HepG2 (cell line): ENCODE measurements at regions not wholly inside any gene's neighbourhood (a gene's known extent, or its start where the extent isn't known, plus 50 kb on each side); places are given as distances from the start of the nearest gene placed in this dataset.

ENCODE experiments used
- ATAC-seq: fragments of 200-7000 bp; cut with Tn5 transposase; 3 replicates; pipeline ENCODE4 v1.9.1; 2020; ENCODE audit warnings: mild to moderate bottlenecking, moderate library complexity
- BruUV-seq: library from RNA; stranded (reverse); fragments of 400-500 nt; replicated peaks from 2 replicates; lab custom pipeline; 2021; lab: Mats Ljungman, UMichigan
- CTCF ChIA-PET: fragments of 300-600 bp; formaldehyde crosslinking; extraction: SDS; loops from one replicate; lab custom pipeline; 2021; ENCODE audit warnings: low total read pairs, inconsistent platforms, low intra/inter-chr PET ratio; lab: Yijun Ruan, JAX
- POLR2A ChIA-PET: fragments of 350-600 bp; sonication (Branson Sonifier 250); formaldehyde crosslinking; loops from one replicate; lab custom pipeline; 2020; ENCODE audit warnings: antibody characterized with exemption, inconsistent platforms; lab: Yijun Ruan, JAX
- DNase-seq: peaks from one replicate; pipeline ENCODE4 v3.0.0-alpha.2; 2015; ENCODE audit warnings: low spot score
- FAIRE-seq: peaks from 3 replicates; lab custom pipeline; 2011; peaks lifted over from hg19 to GRCh38; lab: Jason Lieb, UNC
- H2AFZ ChIP-seq: one replicate; pipeline ENCODE4 v1.6.1; 2011; ENCODE audit warnings: low read length, inconsistent platforms
- H3K27ac ChIP-seq: fragments of 300-600 bp; 3 replicates; pipeline ENCODE4 v1.8.0; 2011; ENCODE audit warnings: mixed run types, mild to moderate bottlenecking, mixed read lengths, low read length, inconsistent platforms; ENCODE audit not compliant: insufficient read depth; ENCODE audit errors: extremely low read length
- H3K27me3 ChIP-seq, 2 experiments: fragments of 200-600 bp in 1 of 2; 2 replicates in 1 of 2; 3 replicates in 1 of 2; pipeline versions ENCODE4 v1.6.0 to v1.8.0; 2011; ENCODE audit warnings: low read length in 2 of 2, mild to moderate bottlenecking in 2 of 2, moderate library complexity in 2 of 2, inconsistent platforms in 1 of 2; ENCODE audit not compliant: insufficient read depth in 2 of 2, control insufficient read depth in 1 of 2
- H3K36me3 ChIP-seq, 2 experiments: fragments of 200-600 bp in 1 of 2; replicated peaks in 1 of 2; 2 replicates in 1 of 2; 3 replicates in 1 of 2; pipeline versions ENCODE4 v1.5.1 to v1.8.0; 2011; ENCODE audit warnings: low read length in 2 of 2, inconsistent platforms in 1 of 2; ENCODE audit not compliant: insufficient read depth in 2 of 2, control insufficient read depth in 1 of 2
- H3K4me1 ChIP-seq: 2 replicates; pipeline ENCODE4 v1.5.1; 2012; ENCODE audit warnings: low read length, inconsistent platforms; ENCODE audit not compliant: insufficient read depth
- H3K4me2 ChIP-seq: 2 replicates; pipeline ENCODE4 v1.6.0; 2011; ENCODE audit warnings: low read depth, low read length, inconsistent platforms
- H3K4me3 ChIP-seq, 3 experiments: fragments of 200-600 bp in 1 of 3; sonication (generic), shearing (Covaris generic) in 1 of 3; replicated peaks in 1 of 3; 2 replicates each; pipeline ENCODE4 v1.5.1; 2011 to 2016; ENCODE audit warnings: low read length in 3 of 3, inconsistent platforms in 2 of 3, low read depth in 2 of 3, mild to moderate bottlenecking in 2 of 3, control low read depth in 1 of 3, mixed read lengths in 1 of 3; ENCODE audit not compliant: insufficient read depth in 1 of 3
- H3K79me2 ChIP-seq: one replicate; pipeline ENCODE4 v1.6.1; 2011; ENCODE audit warnings: low read length, inconsistent platforms; ENCODE audit not compliant: insufficient read depth
- H3K9ac ChIP-seq: 2 replicates; pipeline ENCODE4 v1.6.0; 2011; ENCODE audit warnings: mild to moderate bottlenecking, low read depth, low read length, inconsistent platforms; ENCODE audit not compliant: insufficient read depth
- H3K9me3 ChIP-seq: 2 replicates; pipeline ENCODE4 v1.5.1; 2012; ENCODE audit warnings: mild to moderate bottlenecking, low read length
- H4K20me1 ChIP-seq: 2 replicates; pipeline ENCODE4 v1.6.0; 2011; ENCODE audit warnings: inconsistent platforms, mild to moderate bottlenecking, low read length, moderate library complexity; ENCODE audit not compliant: insufficient read depth
- CBX1 ChIP-seq: IDR thresholded peaks from one replicate; pipeline ENCODE4 v1.6.1; 2016; ENCODE audit warnings: antibody characterized with exemption, low read depth
- NFE2L2 ChIP-seq: fragments of 150-350 bp; IDR thresholded peaks from 2 replicates; pipeline ENCODE4 v1.6.1; 2014; ENCODE audit warnings: low read length
- XBP1 ChIP-seq: sonication (generic); formaldehyde crosslinking; IDR thresholded peaks from 2 replicates; pipeline ENCODE4 v1.5.0; 2020; ENCODE audit warnings: missing genetic modification reagents
- ZBED4 ChIP-seq: sonication (generic); formaldehyde crosslinking; IDR thresholded peaks from 2 replicates; pipeline ENCODE4 v1.4.0; 2020; ENCODE audit warnings: missing genetic modification reagents, borderline replicate concordance
- ZNF256 ChIP-seq: sonication (generic); formaldehyde crosslinking; conservative IDR thresholded peaks from 2 replicates; pipeline ENCODE4 v1.4.0; 2020; ENCODE audit warnings: missing genetic modification reagents
- WGBS: methylation state at CpG from one replicate; pipeline ENCODE4 v1.1.6; 2017; ENCODE audit warnings: low lambda C conversion rate; 5-methylcytosine and 5-hydroxymethylcytosine counted together
- in situ Hi-C: cut with HindIII; loops from 2 replicates; pipeline ENCODE4 v1.10.0; 2017; ENCODE audit warnings: low pct_unique_long_range_greater_than_20kb; ENCODE audit not compliant: extremely low pct_ligation_motif_present
- intact Hi-C: fragments of 100-400 bp; cut with micrococcal nuclease; formaldehyde crosslinking; loops from one replicate; pipeline ENCODE4 v1.10.0; 2022; ENCODE audit not compliant: unreplicated experiment

GRCh38 chr16:72715267-72715666 is 332.7 kb downstream of the ZFHX3 start:
- ATAC-seq (no peak), FAIRE-seq (no peak), DNase-seq (no peak)
- Histone ChIP-seq H3K4me2 (no peak overlapping the region), H4K20me1 (no peaks in the 10 kb centered on the region), H3K79me2 (no peaks in the 10 kb centered on the region), H2AFZ (no peak overlapping the region), H3K4me3 (no peak overlapping the region), H3K27ac (no peak overlapping the region), H3K9ac (no peak overlapping the region), H3K9me3 (peaks cover 22% of the 10 kb centered on the region), H3K4me1 (no peaks in the 10 kb centered on the region), H3K36me3 (no peaks in the 10 kb centered on the region), H3K27me3 (no peaks in the 10 kb centered on the region)
- in situ Hi-C loops: no loop called here
- ChIA-PET CTCF (no interaction called here), POLR2A (no interaction called here)
- TF ChIP-seq ZBED4 (CRISPR knock-in tag) (no peak), NFE2L2 (peak; percentile 46)
- 94% methylated on average over 1 of the region's 1 CpG for WGBS
- BruUV-seq: no TSS peak
- intact Hi-C loops: no loop called here

DNA sequence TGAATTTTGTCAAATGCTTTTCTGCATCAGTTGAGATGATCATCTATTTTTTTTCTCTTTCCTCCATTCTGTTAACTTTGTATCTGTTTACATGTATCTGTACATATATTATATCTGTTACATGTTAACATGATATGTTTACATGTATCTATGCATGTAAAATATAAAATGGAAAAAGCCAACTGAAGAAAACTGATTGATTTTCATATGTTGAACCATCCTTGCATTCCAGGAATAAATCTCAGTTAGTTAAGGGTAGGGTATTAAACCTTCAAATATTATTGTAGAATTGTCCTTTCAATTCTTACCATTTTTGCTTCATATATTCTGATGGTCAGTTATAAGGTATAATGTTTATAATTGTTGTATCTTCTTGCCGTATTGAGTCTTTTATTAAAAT is 336.1 kb downstream of the ZFHX3 start:
- TF ChIP-seq CBX1 (no peak), XBP1 (CRISPR knock-in tag) (no peak), ZNF256 (CRISPR knock-in tag) (no peak)
- no TSS peak for BruUV-seq
- Histone ChIP-seq H3K4me2 (no peak overlapping the region), H3K27me3 (no peaks in the 10 kb centered on the region), H2AFZ (no peak overlapping the region), H3K9ac (no peak overlapping the region), H3K36me3 (no peaks in the 10 kb centered on the region), H3K79me2 (no peaks in the 10 kb centered on the region), H3K4me1 (no peaks in the 10 kb centered on the region), H4K20me1 (no peaks in the 10 kb centered on the region), H3K9me3 (peaks cover 22% of the 10 kb centered on the region), H3K27ac (no peak overlapping the region), H3K4me3 (no peak overlapping the region)
- in situ Hi-C loops: no loop called here
- DNase-seq (no peak), FAIRE-seq (no peak), ATAC-seq (no peak)
- intact Hi-C loops: no loop called here
- POLR2A ChIA-PET: no interaction called here
- 95% methylated on average over 1 of the region's 1 CpG for WGBS
- CTCF ChIA-PET: no interaction called here
